ENCODE measurements at regions not wholly inside any gene's neighbourhood (a gene's known extent, or its start where the extent isn't known, plus 50 kb on each side); places are given as distances from the start of the nearest gene placed in this dataset.

DNA sequence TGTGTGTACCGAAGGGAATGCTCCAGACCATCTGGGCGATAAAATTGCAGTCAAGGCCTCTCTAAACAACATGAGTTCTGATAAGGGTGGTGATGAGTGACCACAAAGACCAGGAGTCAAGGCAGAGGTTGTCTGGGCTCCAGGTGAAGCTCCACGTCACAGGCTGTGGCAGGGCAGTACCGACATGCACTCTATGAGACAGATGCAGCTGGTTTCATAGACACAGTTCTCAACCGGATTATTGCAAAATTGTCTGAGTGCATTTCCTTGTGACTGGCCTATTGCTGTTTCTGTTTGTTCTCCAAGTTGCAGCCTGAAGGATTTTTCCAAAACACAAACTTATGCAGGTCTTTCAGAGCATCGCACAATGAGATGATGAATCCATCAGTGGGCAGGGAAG lies 157.5 kb upstream of the HES1 start:
- no peak overlapping the region for H3K4me2 ChIP-seq (ENCODE audit: low read length)
- no peaks in the 10 kb centered on the region for H3K9me2 ChIP-seq (ENCODE audit: insufficient read depth, low read length)
- TF ChIP-seq POLR2AphosphoS5 (IDR thresholded peaks at IDR 0.05) (no peak), TAF1 (IDR thresholded peaks at IDR 0.05; ENCODE audit: low read depth) (no peak), SMC3 (conservative IDR thresholded peaks at IDR 0.05; ENCODE audit: poor library complexity) (no peak), EZH2 (IDR thresholded peaks at IDR 0.05; ENCODE audit: borderline replicate concordance, insufficient read depth, low read length, poor library complexity, severe bottlenecking) (no peak), MXI1 (conservative IDR thresholded peaks at IDR 0.05; ENCODE audit: poor library complexity, severe bottlenecking) (no peak), RAD21 (conservative IDR thresholded peaks at IDR 0.05) (no peak)
- TF ChIP-seq, protein P1, sequence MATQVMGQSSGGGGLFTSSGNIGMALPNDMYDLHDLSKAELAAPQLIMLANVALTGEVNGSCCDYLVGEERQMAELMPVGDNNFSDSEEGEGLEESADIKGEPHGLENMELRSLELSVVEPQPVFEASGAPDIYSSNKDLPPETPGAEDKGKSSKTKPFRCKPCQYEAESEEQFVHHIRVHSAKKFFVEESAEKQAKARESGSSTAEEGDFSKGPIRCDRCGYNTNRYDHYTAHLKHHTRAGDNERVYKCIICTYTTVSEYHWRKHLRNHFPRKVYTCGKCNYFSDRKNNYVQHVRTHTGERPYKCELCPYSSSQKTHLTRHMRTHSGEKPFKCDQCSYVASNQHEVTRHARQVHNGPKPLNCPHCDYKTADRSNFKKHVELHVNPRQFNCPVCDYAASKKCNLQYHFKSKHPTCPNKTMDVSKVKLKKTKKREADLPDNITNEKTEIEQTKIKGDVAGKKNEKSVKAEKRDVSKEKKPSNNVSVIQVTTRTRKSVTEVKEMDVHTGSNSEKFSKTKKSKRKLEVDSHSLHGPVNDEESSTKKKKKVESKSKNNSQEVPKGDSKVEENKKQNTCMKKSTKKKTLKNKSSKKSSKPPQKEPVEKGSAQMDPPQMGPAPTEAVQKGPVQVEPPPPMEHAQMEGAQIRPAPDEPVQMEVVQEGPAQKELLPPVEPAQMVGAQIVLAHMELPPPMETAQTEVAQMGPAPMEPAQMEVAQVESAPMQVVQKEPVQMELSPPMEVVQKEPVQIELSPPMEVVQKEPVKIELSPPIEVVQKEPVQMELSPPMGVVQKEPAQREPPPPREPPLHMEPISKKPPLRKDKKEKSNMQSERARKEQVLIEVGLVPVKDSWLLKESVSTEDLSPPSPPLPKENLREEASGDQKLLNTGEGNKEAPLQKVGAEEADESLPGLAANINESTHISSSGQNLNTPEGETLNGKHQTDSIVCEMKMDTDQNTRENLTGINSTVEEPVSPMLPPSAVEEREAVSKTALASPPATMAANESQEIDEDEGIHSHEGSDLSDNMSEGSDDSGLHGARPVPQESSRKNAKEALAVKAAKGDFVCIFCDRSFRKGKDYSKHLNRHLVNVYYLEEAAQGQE (IDR thresholded peaks at IDR 0.05; ENCODE audit: borderline replicate concordance): no peak
- TF ChIP-seq, protein P2, sequence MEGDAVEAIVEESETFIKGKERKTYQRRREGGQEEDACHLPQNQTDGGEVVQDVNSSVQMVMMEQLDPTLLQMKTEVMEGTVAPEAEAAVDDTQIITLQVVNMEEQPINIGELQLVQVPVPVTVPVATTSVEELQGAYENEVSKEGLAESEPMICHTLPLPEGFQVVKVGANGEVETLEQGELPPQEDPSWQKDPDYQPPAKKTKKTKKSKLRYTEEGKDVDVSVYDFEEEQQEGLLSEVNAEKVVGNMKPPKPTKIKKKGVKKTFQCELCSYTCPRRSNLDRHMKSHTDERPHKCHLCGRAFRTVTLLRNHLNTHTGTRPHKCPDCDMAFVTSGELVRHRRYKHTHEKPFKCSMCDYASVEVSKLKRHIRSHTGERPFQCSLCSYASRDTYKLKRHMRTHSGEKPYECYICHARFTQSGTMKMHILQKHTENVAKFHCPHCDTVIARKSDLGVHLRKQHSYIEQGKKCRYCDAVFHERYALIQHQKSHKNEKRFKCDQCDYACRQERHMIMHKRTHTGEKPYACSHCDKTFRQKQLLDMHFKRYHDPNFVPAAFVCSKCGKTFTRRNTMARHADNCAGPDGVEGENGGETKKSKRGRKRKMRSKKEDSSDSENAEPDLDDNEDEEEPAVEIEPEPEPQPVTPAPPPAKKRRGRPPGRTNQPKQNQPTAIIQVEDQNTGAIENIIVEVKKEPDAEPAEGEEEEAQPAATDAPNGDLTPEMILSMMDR (IDR thresholded peaks at IDR 0.05; ENCODE audit: poor library complexity, severe bottlenecking): no peak
- no peak overlapping the region for H3K9ac ChIP-seq (ENCODE audit: low read length)
- no peaks in the 10 kb centered on the region for H3K79me2 ChIP-seq (replicated peaks; ENCODE audit: insufficient read depth, low read length)
- H2AFZ ChIP-seq (ENCODE audit: low read depth, low read length): no peak overlapping the region
- H3K9me3 ChIP-seq (ENCODE audit: low read length): no peaks in the 10 kb centered on the region
- H4K20me1 ChIP-seq (ENCODE audit: insufficient read depth): no peaks in the 10 kb centered on the region
- no peak overlapping the region for H3K27ac ChIP-seq (ENCODE audit: low read length)
- peaks cover 11% of the 10 kb centered on the region for H3K27me3 ChIP-seq (ENCODE audit: insufficient read depth, low read depth, low read length)
- no peaks in the 10 kb centered on the region for H3F3A ChIP-seq (ENCODE audit: insufficient read depth, low read length, poor library complexity, severe bottlenecking)
- no peak overlapping the region for H3K4me3 ChIP-seq (ENCODE audit: low read length)
- no peaks in the 10 kb centered on the region for H3K36me3 ChIP-seq (ENCODE audit: insufficient read depth, low read length)

DNA sequence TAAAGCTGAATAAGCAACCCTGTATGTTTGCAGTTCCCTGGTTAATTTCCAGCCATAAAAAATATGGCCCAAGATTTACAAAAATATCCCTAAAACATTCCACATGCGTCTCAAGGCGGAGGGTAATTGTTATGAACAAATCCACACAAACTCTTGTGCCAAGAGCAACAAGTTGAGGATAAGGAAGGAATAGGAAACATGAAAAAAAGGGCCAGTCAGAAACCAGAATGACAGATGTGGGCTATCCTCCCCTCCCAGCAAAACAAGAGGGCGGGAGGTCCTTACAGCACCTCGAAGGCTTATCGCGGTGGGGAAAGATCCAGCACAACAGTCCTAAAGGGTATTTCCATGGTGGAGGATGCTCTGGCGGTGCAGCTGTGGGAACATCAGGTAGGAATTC lies 155.6 kb upstream of the HES1 start:
- Histone ChIP-seq H2AFZ (ENCODE audit: low read depth, low read length) (no peak overlapping the region), H3K27ac (ENCODE audit: low read length) (no peak overlapping the region)

More for the DNA sequence above, 155.6 kb upstream of the HES1 start:
- Histone ChIP-seq H4K20me1 (ENCODE audit: insufficient read depth) (no peaks in the 10 kb centered on the region), H3F3A (ENCODE audit: insufficient read depth, low read length, poor library complexity, severe bottlenecking) (no peaks in the 10 kb centered on the region), H3K4me2 (ENCODE audit: low read length) (no peak overlapping the region), H3K9ac (ENCODE audit: low read length) (no peak overlapping the region), H3K36me3 (ENCODE audit: insufficient read depth, low read length) (no peaks in the 10 kb centered on the region), H3K9me3 (ENCODE audit: low read length) (no peaks in the 10 kb centered on the region), H3K4me3 (ENCODE audit: low read length) (no peak overlapping the region), H3K79me2 (replicated peaks; ENCODE audit: insufficient read depth, low read length) (no peaks in the 10 kb centered on the region), H3K27me3 (ENCODE audit: insufficient read depth, low read depth, low read length) (peaks cover 3% of the 10 kb centered on the region), H3K9me2 (ENCODE audit: insufficient read depth, low read length) (no peaks in the 10 kb centered on the region)
- no peak for TF ChIP-seq SMC3 (conservative IDR thresholded peaks at IDR 0.05; ENCODE audit: poor library complexity)
- no peak for TF ChIP-seq RAD21 (conservative IDR thresholded peaks at IDR 0.05)
- no peak for TF ChIP-seq POLR2AphosphoS5 (IDR thresholded peaks at IDR 0.05)
- no peak for TF ChIP-seq MXI1 (conservative IDR thresholded peaks at IDR 0.05; ENCODE audit: poor library complexity, severe bottlenecking)
- TF ChIP-seq, protein P2 (IDR thresholded peaks at IDR 0.05; ENCODE audit: poor library complexity, severe bottlenecking): no peak
- TF ChIP-seq EZH2 (IDR thresholded peaks at IDR 0.05; ENCODE audit: borderline replicate concordance, insufficient read depth, low read length, poor library complexity, severe bottlenecking): no peak
- TF ChIP-seq, protein P1 (IDR thresholded peaks at IDR 0.05; ENCODE audit: borderline replicate concordance): no peak
- no peak for TF ChIP-seq EP300 (conservative IDR thresholded peaks at IDR 0.05; ENCODE audit: poor library complexity, severe bottlenecking)
- TF ChIP-seq TAF1 (IDR thresholded peaks at IDR 0.05; ENCODE audit: low read depth): no peak

Data from neural cell (in vitro differentiated cells).